Renal pelvis (tissue), 1 donor: ENCODE measurements at regions not wholly inside any gene's neighbourhood (a gene's known extent, or its start where the extent isn't known, plus 50 kb on each side); places are given as distances from the start of the nearest gene placed in this dataset.

ENCODE experiments used
- DNase-seq: peaks from one replicate; pipeline ENCODE4 v3.0.0-alpha.2; 2013

DNA sequence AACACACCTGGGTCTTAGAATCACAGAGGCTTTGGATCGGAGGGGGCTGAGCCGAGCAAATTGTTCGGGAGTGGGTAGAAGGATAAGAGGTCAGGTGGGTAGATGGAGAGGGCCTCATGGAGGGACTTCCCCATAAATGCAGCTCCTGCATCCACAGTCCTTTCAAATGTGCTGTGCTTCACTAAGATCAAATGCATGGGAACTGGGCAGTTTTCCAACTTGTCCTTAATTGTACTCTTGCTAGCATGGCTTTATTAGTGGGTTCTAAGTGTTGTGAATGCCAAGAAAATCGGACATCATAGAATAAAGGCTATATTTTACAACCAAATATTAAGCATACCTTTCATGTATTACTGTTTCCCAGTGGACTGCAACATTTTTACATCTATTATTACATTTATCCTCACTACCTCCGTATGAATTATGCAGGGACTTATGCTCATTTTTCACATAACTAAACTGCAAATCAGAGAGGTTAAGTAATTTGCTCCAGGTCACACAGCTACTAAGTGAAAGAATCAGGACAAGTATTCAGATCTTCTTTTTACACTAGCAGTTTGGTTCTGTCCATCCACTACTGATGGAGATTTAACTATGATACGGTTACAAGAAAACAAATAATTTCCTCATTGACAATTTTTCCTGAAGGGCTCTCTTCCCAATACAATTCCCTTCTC lies 174.5 kb upstream of the RUNX1 start:
- no peak for DNase-seq

DNA sequence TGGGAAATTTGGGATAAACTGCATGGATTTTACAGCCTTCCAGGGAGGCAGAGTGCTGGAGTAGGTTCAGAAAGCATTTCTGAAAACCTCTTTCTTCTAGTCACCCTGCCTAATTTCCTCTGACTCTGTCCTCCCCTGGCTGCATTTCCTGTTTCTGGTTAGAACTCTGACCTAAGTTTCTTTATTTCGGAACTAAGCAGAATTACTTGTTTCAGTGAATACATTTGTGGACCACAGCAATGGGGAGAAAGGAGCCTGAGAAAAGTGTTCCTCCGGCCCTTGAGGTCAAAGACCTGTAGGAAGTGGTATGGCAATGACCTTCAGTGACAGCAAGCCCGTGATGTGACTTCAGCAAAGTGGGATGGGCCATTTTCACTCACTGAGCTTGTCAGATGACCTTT lies 173.4 kb upstream of the RUNX1 start:
- no peak for DNase-seq

DNA sequence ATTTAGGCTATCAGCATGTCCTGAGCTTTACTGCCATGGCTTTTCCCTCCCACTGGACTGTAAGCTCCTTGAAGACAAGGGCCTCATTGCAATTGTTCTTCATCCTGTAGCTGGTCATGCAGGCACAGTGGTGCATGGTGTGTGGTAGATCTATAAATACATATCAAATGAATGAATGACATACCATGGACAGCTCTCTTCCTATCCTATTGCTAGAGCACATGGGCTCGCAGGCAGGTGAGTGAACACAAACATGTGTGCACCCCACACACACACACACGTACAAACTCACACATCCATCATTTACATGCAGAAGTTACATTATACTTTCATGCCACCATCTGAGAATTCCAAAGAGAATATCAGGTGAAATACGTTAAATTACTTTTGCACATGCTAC lies 172.9 kb upstream of the RUNX1 start:
- no peak for DNase-seq

DNA sequence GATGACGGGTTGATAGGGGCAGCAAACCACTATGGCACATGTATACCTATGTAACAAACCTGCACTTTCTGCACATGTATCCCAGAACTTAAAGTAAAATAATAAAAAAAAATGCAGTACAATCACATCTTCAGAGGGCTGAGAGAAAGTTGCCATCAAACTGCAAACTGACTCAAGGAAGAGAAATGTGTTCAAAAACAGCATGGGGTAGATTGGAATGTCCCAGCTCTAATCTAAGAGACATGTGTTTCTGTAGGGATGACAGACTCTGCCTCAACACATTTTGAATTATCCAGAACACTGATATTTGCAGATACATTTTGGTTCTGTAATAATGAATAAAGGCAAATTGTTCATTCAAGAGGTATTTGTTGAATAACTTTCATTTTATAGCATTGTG lies 171.2 kb upstream of the RUNX1 start:
- no peak for DNase-seq

DNA sequence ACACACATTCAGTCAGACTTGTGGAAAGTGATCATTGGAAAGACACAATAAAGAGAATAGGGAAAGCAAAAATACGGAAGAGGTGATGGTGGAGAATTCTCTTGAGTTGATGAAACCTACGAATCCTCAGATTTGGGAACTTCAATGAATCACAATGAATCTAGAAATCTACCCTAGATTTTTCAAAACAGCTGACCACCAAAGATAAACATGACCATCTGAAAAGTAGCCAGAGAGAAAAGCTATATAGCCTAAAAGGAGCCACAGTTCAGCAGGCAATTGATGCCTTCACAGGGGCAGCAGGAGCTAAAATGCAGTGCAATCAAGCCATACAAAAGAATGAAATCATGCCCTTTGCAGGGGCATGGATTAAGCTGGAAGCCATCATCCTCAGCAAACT lies 170.6 kb upstream of the RUNX1 start:
- DNase-seq, result no peak

DNA sequence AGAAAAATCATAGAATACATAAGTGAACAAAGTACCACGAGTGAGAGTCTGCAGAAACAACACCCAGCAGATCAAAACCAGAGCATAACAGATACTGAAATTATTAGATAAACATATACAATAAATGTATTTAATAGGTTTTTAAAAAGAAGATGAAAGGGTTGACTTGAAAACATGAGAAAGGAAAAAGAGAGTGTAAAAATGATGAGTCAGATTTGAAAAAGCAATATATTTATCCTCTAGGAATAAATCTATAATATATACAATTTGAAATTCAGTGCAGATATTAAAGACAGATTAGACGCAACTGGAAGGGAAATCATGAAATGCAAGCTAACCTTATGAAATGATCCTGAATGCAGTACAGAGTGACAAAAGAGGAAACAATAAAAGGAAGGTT lies 170.2 kb upstream of the RUNX1 start:
- DNase-seq, result no peak

DNA sequence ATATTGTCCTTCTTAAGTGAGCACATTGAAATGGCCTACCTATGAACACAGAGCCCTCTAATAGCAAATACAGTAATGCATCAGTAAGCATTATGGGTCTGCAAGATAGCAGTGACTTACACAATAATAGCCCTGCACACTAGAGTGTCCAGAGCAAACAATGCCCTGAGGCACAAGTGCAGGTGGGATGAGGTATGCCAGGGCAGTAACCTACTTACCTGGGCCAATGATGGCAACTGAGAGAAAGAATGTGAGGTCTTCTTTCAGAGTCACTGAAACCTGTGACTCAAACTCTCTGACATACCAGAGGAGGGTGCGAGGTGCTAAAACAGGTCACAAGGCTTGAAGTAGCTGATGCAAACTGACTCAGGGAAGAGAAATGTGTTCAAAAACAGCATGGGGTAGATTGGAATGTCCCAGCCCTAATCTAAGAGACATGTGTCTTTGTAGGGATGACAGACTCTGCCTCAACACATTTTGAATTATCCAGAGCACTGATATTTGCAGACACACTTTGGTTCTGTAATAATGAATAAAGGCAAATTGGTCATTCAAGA lies 168.5 kb upstream of the RUNX1 start:
- no peak for DNase-seq

DNA sequence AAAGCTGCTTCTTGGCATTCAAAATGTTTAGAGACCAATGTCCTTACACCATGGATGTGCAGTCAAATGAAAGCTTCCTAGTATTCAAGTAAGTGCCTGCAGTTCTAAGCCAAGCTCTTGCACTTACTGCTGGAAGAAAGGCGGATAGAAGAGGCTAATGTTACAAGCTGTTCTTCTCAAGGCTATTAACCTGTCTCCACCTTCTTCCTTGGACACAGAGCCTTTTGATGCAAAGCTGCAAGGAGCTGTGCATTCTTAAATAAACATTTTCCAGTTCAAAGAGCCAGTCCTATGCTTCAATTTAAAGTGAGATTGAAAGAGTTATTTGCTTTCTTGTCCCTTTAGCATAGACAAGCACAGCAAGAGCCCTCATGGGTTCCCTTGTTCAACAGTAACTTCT lies 167.9 kb upstream of the RUNX1 start:
- no peak for DNase-seq

DNA sequence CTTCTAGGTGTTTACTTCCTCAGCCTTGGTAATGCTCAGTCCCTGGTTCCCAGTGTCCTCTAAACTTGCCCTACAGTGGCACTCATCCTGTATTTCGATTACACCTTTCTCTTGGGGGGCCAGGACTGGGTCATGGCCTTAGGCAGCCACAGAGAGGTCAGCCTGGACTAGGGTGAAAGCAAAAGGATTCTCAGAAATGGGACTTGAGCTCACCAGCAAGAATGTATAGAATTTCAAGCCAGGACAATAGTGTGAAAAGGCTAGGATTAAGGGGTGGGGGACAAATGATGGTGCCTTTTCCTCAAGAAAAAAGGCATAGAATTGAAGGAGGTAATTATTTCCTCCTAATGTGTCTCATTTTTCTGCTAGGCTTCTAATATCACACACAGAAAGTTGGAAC lies 166.8 kb upstream of the RUNX1 start:
- DNase-seq, result no peak

DNA sequence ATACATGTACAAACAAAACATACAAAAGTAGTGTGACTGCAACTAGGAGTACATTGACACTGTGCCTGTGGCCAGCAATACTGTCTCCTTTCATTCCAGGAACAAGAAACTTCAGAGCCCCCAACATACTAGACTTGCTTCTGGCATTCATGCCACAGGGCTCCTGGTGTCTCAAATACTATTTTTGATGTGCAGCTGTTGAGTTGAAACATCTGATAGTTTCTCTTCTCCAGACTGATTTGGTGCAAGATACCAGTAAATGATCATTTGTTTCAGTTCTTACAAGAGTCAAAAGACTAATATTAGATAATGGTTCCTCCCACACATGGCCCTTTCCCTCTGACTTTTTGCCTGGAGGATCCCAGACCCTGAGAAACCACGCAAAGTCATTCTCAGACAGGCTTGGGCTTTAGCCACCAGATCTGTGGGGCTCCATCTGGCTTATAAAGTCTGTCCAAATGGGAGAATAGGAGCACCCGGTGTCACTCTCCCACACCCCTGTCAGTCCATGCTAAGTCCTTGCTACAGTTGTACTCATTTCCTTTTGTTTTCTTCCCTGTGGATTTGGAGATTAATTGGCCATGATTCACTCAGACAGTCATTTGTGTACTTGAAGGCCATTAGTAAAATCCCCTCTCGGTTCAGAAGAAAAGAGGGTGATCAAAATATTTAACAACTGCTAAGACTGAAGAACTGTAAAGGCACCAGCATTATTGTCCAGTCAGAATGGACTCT lies 163.5 kb upstream of the RUNX1 start:
- DNase-seq, result no peak

DNA sequence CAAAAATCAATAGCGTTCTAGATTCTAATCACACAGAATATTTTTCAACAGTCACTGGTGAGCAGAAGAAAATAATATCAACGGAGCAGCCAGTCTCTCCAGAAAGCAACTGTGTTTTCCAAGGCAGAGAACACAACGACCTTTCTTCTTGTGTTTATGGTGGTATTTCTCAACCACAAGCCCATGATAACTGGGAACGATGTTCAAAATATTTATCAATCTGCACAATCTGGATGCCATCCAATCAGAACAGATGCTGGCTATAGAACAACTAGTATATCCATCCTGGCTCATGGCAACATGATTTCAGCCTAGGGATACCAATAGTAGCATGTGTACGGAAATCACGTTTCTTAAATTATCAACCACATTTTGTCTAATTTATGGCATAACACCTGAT lies 162.7 kb upstream of the RUNX1 start:
- no peak for DNase-seq

DNA sequence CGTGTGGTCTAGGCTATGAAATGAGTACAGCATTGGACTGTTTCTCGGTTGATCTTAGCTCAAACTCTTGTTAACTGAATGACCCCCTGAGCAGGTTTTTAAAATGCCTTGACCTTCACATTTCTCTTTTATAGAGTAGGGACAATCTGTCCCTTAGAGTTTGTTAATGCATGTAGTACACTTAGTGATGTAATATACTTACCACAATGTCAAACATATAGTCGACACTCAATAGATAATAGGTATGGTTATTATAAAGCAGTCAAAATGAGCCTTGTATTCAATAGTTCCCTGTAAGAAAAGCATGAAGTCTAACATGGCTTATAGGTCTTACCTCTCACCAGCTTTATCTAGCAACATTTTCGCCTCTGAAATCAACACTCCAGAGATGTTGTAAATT lies 161.0 kb upstream of the RUNX1 start:
- no peak for DNase-seq

DNA sequence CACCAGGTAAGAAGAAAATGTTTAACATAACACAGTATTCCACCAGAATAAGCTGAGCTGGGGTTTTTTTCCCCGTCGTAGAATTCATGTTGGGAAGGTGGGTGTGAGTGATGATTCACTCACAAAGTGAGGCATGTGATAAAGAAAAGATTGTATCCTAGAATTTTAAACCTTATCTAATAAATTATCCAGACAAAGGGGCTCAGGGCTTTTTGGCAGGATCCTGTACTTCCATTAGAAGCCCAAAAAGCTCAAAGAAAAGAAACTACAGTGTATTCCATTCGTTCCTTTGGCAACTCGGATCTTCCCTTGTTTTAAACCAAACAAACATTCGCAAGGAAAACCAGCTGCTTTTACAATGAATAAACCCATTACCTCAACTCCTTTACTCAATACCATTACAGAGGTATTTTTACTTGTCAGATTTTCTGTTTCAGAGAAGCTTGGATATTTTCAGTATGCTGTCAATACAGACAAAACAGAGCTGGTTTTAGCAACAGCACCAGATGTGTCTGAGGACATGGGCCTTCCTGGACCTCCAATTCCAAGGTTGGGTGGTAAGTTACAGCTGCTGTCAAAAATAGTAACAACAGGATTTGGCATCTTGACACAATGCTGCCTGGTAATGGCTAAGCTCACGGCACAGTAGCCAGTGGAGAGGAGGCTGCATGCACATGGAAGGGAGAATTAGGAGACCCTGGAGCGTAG lies 159.9 kb upstream of the RUNX1 start:
- DNase-seq, result no peak

DNA sequence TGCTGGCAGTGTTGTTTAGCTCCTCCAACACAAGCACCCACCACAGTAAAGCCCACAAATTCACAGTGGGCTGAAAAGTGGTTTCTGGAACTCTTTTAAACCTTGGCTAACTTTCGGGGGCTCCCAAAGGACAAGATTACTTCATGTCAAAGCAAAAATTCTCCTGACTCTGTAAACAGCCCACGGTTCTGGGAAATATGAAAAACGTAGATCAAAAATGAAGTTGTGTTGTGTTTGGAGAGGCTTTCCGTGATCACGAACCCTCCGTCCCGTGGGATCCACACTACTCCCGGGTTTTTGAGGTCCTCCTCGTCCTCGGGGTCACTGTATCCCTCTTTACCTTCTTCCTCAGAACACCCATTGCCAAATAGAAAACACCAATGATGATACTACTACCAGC lies 159.0 kb upstream of the RUNX1 start:
- no peak for DNase-seq

DNA sequence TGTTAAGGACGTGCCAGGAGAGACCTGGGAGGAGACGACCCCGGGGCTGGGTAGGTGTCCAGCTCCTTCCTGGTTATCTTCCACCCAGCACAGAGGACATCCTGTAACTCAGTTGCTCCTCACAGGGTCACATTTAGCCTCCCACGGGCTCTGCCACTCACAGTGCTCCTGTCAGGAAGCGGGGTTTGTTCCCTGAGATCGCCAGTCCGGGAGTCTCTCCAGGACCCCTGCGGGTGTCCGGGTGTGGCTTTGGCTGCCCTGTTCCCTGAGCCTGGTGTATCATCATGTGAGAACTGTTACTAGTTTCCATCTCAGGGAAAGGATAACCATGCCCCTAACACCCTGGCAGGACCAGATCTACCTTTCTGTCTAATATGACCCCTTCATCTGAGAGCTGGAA lies 158.2 kb upstream of the RUNX1 start:
- no peak for DNase-seq

DNA sequence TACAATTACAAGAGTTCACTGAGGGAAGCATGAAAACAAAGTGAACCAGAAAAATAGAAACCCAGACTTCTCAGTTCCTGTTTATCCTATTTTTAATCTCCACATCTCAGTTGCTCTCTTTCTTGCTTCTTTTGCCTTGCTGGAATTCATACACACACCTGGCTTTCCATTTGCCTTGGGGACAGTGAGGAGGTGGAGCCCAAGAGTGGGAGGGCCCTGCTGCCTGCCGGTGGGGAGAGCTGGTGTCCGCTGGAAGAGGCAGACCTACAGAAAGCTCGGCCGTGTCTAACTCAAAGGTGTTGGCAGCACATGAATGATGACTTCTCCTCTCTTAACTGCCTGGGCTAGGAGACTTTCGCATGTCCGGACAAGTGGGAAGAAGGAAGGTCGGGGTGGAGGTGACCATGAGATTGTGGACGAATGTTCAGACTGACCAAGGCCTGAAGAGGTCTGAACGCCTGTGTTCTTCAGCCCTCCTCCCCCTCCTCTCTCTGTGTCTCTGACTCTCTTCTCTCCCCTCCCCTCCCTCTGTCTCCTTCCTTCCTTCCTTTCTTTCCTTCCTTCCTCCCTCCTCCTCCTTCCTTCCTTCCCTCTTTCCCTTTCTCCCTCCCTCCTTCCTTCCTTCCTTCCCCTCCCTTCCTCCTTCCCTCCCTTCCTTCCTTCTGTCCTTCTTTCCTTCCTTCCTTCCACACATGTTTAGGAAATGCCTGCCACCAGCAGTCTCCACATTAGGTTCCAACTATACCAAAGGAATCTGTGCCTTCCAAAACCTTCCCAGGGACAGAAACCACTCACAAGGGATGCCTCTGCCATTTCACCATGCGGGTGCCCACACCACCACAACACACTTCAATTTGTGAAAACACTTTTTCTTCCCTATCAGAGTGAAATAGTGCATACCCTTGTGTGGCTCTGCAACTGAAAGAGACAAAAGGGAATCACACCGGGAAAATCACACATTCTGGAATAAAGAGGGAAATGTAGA lies 157.3 kb upstream of the RUNX1 start:
- DNase-seq, result no peak

DNA sequence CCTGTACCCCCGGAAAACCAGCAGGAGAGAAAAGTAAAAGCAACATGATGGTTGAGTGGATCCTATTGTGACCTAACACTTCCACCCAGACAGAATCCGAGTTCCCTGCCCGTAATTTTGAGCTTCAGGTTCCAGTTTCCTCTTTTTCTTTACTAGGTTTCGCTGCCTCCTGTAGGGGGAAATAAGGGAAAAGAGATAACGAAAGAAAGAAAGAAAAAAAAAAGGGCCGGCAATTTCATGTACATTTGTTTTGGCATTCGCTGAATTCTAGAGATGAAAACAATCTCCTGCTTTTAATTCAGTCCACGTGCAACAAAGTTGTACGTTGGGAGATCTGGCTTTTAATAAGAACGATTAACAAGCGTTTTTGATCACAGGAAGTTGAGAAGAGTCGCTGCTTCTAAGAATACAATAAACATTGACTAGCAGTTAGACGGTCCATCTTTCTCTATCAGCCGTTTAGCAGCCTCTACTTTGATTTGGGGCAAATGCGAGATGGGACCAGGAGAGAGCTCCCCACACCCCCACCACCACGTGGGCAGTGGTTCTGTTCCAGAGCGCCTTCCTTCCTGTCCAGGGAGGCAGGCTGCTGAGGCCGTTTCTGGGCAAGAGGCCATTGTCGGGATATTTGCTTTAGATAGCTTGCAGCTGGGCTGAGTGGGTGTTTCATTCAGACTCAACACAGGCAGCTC lies 155.9 kb upstream of the RUNX1 start:
- DNase-seq, result peak; percentile 81

DNA sequence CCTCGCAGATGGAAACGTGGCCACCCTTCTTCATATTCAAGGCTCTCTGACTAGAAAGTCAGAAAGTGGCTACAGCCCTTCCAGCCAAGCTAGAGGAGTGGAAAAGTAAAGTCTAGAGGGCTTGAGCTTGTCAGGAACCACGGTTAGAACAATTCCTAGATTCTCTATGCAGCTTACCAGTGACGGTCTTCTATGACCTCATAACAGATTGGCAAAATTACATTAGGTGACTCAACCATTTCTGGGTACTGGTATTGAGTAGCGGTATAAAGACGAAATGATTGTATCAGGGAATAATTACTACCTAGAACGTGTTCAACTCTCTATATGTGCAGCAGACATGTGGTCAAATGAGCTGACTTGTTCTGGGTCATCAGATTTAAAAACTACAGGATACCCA lies 155.0 kb upstream of the RUNX1 start:
- DNase-seq, result no peak

DNA sequence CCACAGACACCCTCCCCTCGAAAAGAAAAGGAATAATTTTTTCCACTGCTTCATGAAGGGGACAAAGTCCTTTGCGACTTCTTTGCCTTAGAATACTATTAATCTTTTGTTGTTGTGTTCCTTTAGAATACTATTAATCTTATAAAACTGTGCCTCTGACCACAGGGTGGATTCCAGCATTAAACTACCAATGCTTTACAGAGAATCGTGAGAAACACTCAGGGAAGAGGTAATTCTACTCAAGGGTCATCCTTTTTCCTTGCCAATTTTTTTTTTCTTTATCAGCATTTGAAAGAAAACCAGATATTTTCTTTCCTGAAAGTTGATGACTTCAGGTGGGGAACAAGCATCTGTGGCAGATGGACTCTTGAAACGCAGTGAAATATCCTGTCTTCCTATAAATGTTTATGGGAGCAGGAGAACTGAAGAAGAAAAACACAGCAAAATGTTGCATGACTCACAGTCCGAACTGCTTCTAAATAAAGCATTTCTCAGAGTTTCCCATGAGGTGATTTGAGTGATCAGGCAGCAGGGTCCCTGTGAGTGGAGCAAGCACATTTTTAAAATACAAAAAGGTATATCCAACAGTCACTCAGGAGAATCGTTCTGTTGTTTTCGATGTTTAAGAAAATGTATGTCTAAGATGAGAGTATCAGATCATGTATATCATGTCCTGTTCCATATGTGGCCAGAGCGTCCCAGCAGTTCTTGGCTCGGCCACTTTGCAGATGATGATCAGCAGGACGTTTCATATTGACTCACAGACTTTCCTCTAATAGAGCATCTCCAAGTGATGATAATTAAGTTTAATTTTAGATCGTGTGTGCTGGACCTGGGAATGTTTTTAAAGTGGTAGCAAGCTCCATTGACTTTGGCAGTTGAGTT lies 154.2 kb upstream of the RUNX1 start:
- DNase-seq, result no peak

DNA sequence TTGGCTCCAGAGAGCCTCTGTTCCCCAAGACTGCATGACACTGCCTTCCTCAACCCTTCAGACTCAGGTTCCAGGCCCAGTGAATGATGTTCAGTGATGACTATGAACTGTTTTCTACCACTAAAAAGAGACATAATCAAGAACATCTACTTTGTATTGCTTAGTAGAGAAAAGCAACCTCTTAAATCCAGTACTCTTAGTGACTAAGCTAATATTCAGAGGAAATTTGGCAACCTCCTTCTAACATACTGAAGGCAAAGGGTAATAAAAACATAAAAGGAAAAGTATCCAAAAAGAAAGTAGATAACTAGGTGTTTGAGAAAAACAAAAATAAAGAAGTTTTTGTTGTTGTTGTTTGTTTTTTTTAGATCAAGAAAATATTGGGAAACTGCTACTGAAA lies 153.3 kb upstream of the RUNX1 start:
- DNase-seq, result no peak
